PFSK-1 (cell line): ENCODE measurements at regions not wholly inside any gene's neighbourhood (a gene's known extent, or its start where the extent isn't known, plus 50 kb on each side); places are given as distances from the start of the nearest gene placed in this dataset.

ENCODE experiments used
- FOXP2 ChIP-seq: optimal IDR thresholded peaks from 2 replicates; pipeline ENCODE3; 2011; ENCODE audit warnings: borderline replicate concordance, control low read depth, inconsistent platforms; ENCODE audit not compliant: insufficient read depth; ENCODE audit errors: extremely low read length, extremely low read depth
- POLR2AphosphoS5 ChIP-seq: IDR thresholded peaks from 2 replicates; pipeline ENCODE4 v1.6.1; 2012; ENCODE audit warnings: low read depth, mild to moderate bottlenecking, control low read depth, low read length, moderate library complexity
- SIN3A ChIP-seq: IDR thresholded peaks from 2 replicates; pipeline ENCODE4 v1.6.1; 2012; ENCODE audit warnings: mild to moderate bottlenecking, low read length, moderate library complexity, borderline replicate concordance; ENCODE audit not compliant: insufficient read depth
- TAF1 ChIP-seq: IDR thresholded peaks from 2 replicates; pipeline ENCODE4 v1.6.1; 2012; ENCODE audit warnings: low read length, control low read depth, borderline replicate concordance; ENCODE audit not compliant: insufficient read depth
- TF ChIP-seq, protein P1 (sequence below), 2 experiments: IDR thresholded peaks; 2 replicates each; pipeline versions ENCODE4 v1.6.1 to v1.8.0; 2011 to 2012; ENCODE audit warnings: low read depth in 2 of 2, low read length in 2 of 2, control low read depth in 1 of 2, inconsistent platforms in 1 of 2, mild to moderate bottlenecking in 1 of 2, moderate library complexity in 1 of 2; ENCODE audit not compliant: insufficient read depth in 1 of 2

DNA sequence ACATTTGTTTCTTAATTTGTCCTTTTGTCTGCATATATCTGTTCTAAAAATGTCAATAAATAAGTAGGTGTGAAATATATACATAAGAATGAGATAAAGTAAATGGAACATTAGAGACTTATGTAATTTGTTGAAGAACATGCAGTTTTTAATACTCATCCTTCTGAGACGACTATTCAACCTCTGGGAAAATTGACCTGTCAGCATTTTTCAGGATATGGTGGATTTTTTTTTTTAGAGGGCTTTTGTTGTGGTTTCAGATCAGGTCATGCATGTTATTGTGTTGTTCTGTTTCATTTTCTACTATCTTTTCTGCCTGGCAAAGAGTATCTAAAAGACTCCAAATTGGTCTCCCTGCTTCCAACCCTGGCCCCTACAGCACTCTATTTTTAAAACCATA is 97.3 kb downstream of the PCDH7 start:
- TF ChIP-seq, protein P1, sequence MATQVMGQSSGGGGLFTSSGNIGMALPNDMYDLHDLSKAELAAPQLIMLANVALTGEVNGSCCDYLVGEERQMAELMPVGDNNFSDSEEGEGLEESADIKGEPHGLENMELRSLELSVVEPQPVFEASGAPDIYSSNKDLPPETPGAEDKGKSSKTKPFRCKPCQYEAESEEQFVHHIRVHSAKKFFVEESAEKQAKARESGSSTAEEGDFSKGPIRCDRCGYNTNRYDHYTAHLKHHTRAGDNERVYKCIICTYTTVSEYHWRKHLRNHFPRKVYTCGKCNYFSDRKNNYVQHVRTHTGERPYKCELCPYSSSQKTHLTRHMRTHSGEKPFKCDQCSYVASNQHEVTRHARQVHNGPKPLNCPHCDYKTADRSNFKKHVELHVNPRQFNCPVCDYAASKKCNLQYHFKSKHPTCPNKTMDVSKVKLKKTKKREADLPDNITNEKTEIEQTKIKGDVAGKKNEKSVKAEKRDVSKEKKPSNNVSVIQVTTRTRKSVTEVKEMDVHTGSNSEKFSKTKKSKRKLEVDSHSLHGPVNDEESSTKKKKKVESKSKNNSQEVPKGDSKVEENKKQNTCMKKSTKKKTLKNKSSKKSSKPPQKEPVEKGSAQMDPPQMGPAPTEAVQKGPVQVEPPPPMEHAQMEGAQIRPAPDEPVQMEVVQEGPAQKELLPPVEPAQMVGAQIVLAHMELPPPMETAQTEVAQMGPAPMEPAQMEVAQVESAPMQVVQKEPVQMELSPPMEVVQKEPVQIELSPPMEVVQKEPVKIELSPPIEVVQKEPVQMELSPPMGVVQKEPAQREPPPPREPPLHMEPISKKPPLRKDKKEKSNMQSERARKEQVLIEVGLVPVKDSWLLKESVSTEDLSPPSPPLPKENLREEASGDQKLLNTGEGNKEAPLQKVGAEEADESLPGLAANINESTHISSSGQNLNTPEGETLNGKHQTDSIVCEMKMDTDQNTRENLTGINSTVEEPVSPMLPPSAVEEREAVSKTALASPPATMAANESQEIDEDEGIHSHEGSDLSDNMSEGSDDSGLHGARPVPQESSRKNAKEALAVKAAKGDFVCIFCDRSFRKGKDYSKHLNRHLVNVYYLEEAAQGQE (IDR thresholded peaks at IDR 0.05; ENCODE audit: insufficient read depth in 1 of 2, low read depth in 2 of 2, low read length in 2 of 2): no peak
- TF ChIP-seq FOXP2 (no peak), TAF1 (no peak), SIN3A (no peak), POLR2AphosphoS5 (no peak)

DNA sequence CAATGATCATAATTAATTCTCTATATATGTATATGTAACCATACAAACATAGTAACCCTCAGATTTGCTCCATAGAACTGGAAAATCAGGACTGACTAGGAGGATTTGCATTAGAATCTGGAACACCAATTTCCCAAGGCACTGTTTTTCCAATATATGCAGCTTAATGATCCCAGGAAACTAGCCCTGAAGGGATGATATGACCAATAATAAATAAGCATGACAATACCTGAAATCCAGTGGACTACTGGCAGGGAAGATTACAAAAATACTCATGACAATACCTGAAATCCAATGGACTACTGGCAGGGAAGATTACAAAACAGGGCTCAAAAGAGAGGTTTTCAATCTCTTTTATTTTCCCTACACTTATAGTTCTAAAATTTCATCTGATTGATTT is 98.4 kb downstream of the PCDH7 start:
- TF ChIP-seq, protein P1 (IDR thresholded peaks at IDR 0.05; ENCODE audit: insufficient read depth in 1 of 2, low read depth in 2 of 2, low read length in 2 of 2): no peak
- TF ChIP-seq TAF1: no peak
- no peak for TF ChIP-seq POLR2AphosphoS5
- TF ChIP-seq FOXP2: no peak
- no peak for TF ChIP-seq SIN3A

DNA sequence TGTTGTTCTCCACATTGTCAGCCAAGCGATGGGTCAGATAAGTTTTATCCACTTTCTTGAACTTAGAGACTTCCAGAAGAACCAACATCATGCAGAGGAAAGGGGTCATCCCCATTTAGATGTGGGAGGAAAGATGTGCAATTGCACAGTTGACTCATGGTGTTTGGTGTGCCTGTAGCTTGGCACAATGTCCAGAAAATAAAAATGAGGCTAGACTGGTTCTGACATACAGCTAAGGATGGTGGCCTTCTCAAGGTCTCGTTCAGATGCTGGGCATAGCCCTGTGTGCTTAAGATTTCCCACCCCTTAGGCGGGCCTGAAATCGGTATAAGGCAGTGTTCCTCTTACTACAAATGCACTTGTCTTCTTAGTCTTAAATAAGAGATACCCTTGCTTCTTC is 101.1 kb downstream of the PCDH7 start:
- TF ChIP-seq POLR2AphosphoS5: no peak

DNA sequence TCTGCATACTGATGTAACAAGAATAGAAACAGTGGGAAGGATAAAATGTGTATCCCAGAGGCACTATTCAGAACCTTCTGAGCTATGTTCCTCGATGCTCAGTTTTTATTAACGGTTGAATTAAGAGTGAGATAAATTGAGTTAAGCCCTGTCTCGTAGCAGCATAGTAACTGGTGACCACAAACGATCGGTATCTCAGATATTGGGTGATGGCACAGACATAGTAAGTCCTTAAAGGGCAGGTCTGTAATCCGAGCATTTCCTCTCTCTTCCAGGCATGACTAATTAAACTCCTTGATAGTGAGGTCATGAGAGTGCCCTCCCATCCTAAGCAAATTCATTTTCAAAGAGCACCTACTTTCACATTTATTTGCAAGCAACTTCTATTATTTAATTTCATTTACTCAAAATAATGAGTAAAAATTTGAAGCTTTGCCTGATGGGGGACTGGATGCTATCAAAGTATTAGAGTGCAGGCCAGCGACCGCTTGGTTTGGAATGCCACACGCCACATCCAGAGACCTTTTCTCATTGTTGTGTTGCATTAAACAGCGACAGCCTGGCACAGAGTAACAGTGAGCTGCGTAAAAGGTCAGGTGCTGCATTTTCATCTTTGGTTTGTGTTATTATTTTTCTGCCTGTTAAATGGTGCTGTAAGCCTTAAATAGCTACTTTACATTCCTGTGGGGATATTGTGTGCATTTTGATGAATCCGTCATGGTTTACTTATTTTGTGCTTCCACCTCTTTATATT is 101.9 kb downstream of the PCDH7 start:
- no peak for TF ChIP-seq TAF1
- no peak for TF ChIP-seq SIN3A
- TF ChIP-seq POLR2AphosphoS5: no peak
- TF ChIP-seq, protein P1 (IDR thresholded peaks at IDR 0.05; ENCODE audit: insufficient read depth in 1 of 2, low read depth in 2 of 2, low read length in 2 of 2): no peak

DNA sequence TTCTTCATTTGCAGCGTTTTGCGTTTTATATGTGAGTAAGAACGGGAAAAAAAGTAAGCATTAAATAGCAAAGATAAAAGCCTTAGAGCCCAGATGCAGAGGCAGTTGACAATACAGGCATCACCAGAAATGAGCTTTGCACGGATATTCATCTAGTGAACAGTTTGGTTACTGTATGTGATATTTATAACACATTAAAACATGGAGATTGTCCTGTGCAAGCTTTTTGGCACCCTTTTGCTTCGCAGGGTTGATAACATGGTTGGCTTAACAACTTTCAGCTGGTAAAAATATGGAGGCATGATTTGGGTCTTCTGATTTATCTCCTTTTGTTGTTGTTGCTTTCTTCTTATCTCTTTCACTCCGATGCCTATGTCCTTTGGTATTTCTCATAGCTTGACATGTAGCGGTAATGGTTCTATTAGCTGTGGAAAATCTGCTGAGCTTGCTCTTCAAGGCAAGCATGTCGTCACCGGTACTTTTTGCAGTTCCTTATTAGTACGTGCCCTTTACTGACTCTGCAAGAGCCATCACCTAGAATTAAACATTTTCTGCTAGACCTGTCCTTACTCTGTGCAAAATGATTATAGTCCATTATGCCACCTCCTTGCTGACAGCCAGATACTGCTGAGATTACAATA is 102.9 kb downstream of the PCDH7 start:
- TF ChIP-seq POLR2AphosphoS5: no peak
- TF ChIP-seq TAF1: no peak
- no peak for TF ChIP-seq SIN3A
- no peak for TF ChIP-seq FOXP2
- TF ChIP-seq, protein P1 (IDR thresholded peaks at IDR 0.05; ENCODE audit: insufficient read depth in 1 of 2, low read depth in 2 of 2, low read length in 2 of 2): no peak
